ENCODE measurements at regions not wholly inside any gene's neighbourhood (a gene's known extent, or its start where the extent isn't known, plus 50 kb on each side); places are given as distances from the start of the nearest gene placed in this dataset.

- TF ChIP-seq, protein P1, sequence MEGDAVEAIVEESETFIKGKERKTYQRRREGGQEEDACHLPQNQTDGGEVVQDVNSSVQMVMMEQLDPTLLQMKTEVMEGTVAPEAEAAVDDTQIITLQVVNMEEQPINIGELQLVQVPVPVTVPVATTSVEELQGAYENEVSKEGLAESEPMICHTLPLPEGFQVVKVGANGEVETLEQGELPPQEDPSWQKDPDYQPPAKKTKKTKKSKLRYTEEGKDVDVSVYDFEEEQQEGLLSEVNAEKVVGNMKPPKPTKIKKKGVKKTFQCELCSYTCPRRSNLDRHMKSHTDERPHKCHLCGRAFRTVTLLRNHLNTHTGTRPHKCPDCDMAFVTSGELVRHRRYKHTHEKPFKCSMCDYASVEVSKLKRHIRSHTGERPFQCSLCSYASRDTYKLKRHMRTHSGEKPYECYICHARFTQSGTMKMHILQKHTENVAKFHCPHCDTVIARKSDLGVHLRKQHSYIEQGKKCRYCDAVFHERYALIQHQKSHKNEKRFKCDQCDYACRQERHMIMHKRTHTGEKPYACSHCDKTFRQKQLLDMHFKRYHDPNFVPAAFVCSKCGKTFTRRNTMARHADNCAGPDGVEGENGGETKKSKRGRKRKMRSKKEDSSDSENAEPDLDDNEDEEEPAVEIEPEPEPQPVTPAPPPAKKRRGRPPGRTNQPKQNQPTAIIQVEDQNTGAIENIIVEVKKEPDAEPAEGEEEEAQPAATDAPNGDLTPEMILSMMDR (optimal IDR thresholded peaks at IDR 0.05 in 1 of 3, IDR thresholded peaks at IDR 0.05 in 1 of 3, conservative IDR thresholded peaks at IDR 0.05 in 1 of 3; ENCODE audit: extremely low read depth in 1 of 3, insufficient read depth in 2 of 3, low read length in 3 of 3): no peak
- no peak for TF ChIP-seq EZH2 (IDR thresholded peaks at IDR 0.05; ENCODE audit: low read length)
Observed at GRCh38 chr3:11091088-11091590, 63.2 kb upstream of the HRH1 start.
